GM12872 (cell line): ENCODE measurements at regions not wholly inside any gene's neighbourhood (a gene's known extent, or its start where the extent isn't known, plus 50 kb on each side); places are given as distances from the start of the nearest gene placed in this dataset.

Source experiments
- CTCF ChIP-seq: IDR thresholded peaks from 3 replicates; pipeline ENCODE4 v1.5.1; 2011; ENCODE audit warnings: low read depth, mild to moderate bottlenecking, low read length, moderate library complexity; ENCODE audit not compliant: insufficient read depth

- no peak for TF ChIP-seq CTCF
Measured at GRCh38 chr11:70711095-70711910, 313.0 kb downstream of the CTTN start.

GRCh38 chr11:70711911-70712185 is 313.5 kb downstream of the CTTN start:
- no peak for TF ChIP-seq CTCF

GRCh38 chr11:70712471-70712870 is 314.1 kb downstream of the CTTN start:
- TF ChIP-seq CTCF, result no peak

- no peak for TF ChIP-seq CTCF
Measured at GRCh38 chr11:70713086-70713835, 314.9 kb downstream of the CTTN start.

- no peak for TF ChIP-seq CTCF
Measured at GRCh38 chr11:70713988-70714665, 315.8 kb downstream of the CTTN start.

- no peak for TF ChIP-seq CTCF
Measured at GRCh38 chr11:70715166-70715951, 317.0 kb downstream of the CTTN start.

- TF ChIP-seq CTCF, result no peak
Measured at GRCh38 chr11:70716216-70716615, 317.9 kb downstream of the CTTN start.
